Activated CD4-positive, alpha-beta T cell treated with anti-CD3 and anti-CD28 coated beads for 48 hours (primary cell): ENCODE measurements at regions not wholly inside any gene's neighbourhood (a gene's known extent, or its start where the extent isn't known, plus 50 kb on each side); places are given as distances from the start of the nearest gene placed in this dataset.
"Not testable (repeated sequence)": the region's sequence is repeated elsewhere in the genome, so short reads cannot be mapped to it uniquely, and the experiment has no call there.

ENCODE experiments used
- DNase-seq: peaks from one replicate; pipeline ENCODE4 v3.0.0-alpha.2; 2020

DNA sequence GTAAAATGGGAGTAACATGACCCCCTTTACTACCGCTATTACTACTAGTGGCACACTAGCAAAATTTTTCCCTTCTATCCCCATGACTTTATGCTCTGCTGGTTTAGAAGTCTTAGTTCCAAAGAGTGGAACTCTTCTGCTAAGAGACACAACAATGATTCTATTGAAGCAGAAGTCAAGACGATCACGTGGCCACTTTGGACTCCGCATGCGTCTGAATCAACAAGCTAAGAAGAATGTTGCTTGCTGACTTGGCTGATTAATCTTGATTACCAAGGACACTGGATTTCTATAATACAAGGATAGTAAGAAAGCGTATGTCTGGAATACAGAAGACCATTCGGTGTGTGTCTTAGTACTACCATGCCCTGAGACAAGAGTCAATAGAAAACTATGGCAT lies 244.7 kb upstream of the BTBD3 start:
- DNase-seq = no peak

- DNase-seq = no peak
These were observed 241.6 kb upstream of the BTBD3 start for GRCh38 chr20:11675920-11676629.

GRCh38 chr20:11676630-11677287 lies 240.9 kb upstream of the BTBD3 start:
- peak; percentile 26 for DNase-seq

- DNase-seq = no peak
These were observed 240.3 kb upstream of the BTBD3 start for GRCh38 chr20:11677428-11677827.

DNA sequence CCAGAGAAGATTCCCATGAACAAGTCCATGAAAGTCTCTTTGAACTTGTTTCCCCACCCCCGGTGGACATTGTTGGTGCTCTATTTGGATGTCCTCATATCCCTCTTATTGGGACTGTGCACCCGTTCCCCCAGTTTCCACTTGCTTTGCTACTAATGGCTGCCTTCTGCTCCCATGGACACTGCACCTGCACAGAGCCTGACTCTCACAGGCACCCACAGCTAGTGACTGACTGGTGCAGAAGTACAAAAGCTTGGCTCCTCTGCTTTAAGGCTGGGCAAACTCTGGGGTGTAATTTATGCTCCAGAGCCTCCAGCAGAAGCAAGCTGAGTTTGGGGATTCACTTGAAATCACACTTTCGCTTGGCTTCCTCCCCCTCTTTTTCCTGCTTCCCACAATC lies 239.9 kb upstream of the BTBD3 start:
- DNase-seq = no peak

DNA sequence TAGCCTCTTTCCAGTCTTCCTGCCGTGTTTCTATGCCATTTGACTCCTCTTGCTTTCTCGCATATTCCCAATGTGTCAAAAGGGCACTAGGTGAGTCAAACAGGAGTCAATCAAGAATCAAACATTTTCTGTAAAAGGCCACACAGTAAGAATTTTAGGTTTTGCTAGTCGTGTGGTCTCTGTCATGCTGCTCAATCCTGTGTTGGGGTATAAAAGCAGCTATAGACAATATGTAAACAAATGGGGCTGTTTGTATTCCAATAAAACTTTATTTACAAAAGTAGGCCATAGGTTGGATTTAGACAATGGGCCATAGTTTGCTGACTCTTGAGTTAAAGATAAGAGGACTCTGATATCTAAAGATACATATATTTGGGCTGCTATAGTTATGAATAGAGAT lies 235.4 kb upstream of the BTBD3 start:
- DNase-seq = no peak

GRCh38 chr20:11686195-11686594 lies 231.5 kb upstream of the BTBD3 start:
- no peak for DNase-seq

GRCh38 chr20:11686820-11687543 lies 230.7 kb upstream of the BTBD3 start:
- no peak for DNase-seq

- DNase-seq = no peak
These were observed 230.0 kb upstream of the BTBD3 start for GRCh38 chr20:11687546-11688292.

- DNase-seq = no peak
These were observed 228.4 kb upstream of the BTBD3 start for GRCh38 chr20:11689262-11689661.

- DNase-seq = no peak
These were observed 225.9 kb upstream of the BTBD3 start for GRCh38 chr20:11691766-11692165.

- DNase-seq = no peak
These were observed 225.1 kb upstream of the BTBD3 start for GRCh38 chr20:11692567-11692966.

DNA sequence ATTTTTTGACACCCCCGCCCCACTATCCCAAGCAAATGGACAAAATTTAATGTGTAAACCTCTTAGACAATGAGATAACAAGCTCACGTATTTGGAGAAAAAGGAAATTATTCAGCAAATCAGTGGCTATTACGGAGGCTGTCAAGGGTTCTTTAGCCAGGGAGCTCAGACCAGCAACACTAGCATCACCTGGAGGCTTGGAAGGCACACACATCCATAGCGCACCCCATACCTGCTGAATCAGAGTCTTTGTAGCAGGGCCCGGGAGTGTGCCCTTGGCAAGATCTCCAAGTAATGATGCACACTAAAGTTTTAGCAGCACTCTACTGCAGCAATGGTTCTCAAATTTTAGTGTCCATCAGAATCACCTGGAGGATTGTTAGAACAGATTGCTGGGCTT lies 223.2 kb upstream of the BTBD3 start:
- DNase-seq = no peak

- no peak for DNase-seq
These were observed 220.6 kb upstream of the BTBD3 start for GRCh38 chr20:11697055-11697454.

DNA sequence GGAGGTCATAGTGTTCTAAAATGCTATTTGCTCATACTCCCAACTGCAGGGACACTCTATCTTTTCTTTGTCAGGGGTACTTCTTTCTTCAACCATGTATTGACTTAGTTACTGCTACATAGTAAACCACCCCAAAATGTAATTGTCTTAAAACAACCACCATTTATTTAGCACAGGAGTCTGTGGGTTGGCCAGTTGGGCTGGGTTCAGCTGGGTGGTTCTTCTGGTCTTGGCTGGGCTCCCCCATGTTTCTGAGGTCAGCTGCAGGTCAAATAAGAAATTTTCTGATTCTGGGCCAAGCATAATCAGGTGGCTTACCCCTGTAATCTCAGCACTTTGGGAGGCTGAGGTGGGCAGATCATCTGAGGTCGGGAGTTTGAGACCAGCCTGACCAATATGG lies 220.0 kb upstream of the BTBD3 start:
- DNase-seq = no peak

- DNase-seq = no peak
These were observed 219.6 kb upstream of the BTBD3 start for GRCh38 chr20:11698124-11698523.

- no peak for DNase-seq
These were observed 216.9 kb upstream of the BTBD3 start for GRCh38 chr20:11700831-11701230.

DNA sequence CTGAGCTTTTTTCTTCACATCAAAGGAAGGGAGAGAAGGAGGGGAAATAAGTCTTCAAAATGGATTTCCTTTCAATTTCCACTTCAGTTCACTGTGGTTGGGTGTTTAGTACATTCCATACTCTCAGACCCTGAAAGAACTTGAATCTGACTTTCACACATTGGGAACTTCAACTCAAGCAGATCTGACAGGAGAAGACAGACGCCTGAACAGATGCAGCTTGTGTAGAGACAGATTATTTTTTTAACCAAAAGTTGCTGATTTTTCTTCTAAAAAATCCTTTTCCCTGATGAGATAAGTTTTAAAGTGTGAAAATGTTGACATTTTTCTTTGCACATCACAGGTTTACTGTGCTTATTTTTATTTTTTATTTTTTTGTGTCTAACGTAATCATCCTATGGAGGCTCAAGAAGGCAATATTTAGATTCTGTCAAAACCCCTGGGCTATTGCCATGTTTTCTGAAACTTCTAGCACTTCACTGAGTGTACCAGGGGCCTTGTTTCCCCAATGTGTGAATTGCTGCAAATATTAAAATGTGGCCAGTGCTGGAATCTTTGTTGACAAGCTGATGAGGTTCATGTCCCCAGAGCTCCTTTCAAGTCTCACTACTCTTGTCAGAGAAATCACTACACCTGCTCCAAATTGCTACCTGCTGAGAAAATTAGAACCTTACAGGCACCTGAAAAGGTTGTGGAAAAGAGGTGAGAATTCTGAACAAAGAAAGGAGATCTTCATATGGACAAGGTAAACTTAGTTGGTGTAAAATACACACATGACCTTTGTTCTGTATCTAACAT lies 214.8 kb upstream of the BTBD3 start:
- DNase-seq = no peak

GRCh38 chr20:11705512-11705911 lies 212.2 kb upstream of the BTBD3 start:
- DNase-seq = no peak

- not testable (repeated sequence) for DNase-seq
These were observed 209.5 kb upstream of the BTBD3 start for GRCh38 chr20:11708223-11708622.

- no peak for DNase-seq
These were observed 206.5 kb upstream of the BTBD3 start for GRCh38 chr20:11711214-11711613.

DNA sequence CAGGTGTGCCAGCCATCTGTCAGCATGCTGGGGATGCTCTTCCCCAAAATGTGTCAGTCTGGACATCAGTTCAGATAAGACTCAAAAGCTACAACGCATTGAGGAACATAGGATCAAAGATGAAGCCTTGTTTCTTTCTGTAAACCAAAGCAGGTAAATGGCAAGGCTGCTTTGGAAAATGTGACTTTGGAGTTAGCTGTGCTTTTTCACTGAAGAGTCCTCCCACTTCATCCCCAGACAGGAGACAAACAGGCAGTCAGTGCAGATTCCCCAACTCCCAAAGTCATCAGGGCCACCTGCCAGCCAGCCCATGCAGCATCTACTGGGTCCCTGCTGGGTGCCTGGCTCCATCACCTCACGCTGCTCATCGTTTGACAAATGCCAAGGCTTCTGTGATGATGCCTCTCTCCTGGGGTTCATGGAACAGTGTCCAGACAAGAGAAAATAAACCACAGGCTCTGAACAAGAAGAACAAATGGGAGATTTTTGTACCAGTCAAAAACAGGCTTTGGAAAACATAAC lies 205.0 kb upstream of the BTBD3 start:
- no peak for DNase-seq
